CD4-positive, CD25-positive, alpha-beta regulatory T cell (primary cell): ENCODE measurements at regions not wholly inside any gene's neighbourhood (a gene's known extent, or its start where the extent isn't known, plus 50 kb on each side); places are given as distances from the start of the nearest gene placed in this dataset.
"Not testable (repeated sequence)": the region's sequence is repeated elsewhere in the genome, so short reads cannot be mapped to it uniquely, and the experiment has no call there.

Experiments used
- ATAC-seq, 2 donors: fragments of 150-1000 bp; cut with Tn5 transposase; one replicate each; pipeline ENCODE4 v1.10.0; 2021; ENCODE audit warnings: low read depth in 2 of 2, moderate number of reproducible peaks in 2 of 2, moderate library complexity in 1 of 2
- DNase-seq, 3 donors: peaks; one replicate each; pipeline versions ENCODE4 v3.0.0 to v3.0.0-alpha.2; 2012 to 2022; ENCODE audit warnings: mixed read lengths in 1 of 3
- H3K27ac ChIP-seq: one replicate; pipeline ENCODE4 v1.7.0; 2013; ENCODE audit warnings: mild to moderate bottlenecking, low read length; ENCODE audit not compliant: insufficient read depth, poor library complexity, severe bottlenecking
- H3K27me3 ChIP-seq: one replicate; pipeline ENCODE4 v1.7.0; 2013; ENCODE audit warnings: low read length; ENCODE audit not compliant: control insufficient read depth, insufficient read depth
- H3K36me3 ChIP-seq: one replicate; pipeline ENCODE4 v1.7.0; 2013; ENCODE audit warnings: mild to moderate bottlenecking, low read length, moderate library complexity; ENCODE audit not compliant: control insufficient read depth, insufficient read depth
- H3K4me1 ChIP-seq: 2 replicates; pipeline ENCODE4 v1.7.0; 2013; ENCODE audit warnings: mild to moderate bottlenecking, low read length; ENCODE audit not compliant: insufficient read depth, control insufficient read depth, poor library complexity, severe bottlenecking
- H3K4me3 ChIP-seq: one replicate; pipeline ENCODE4 v1.7.0; 2013; ENCODE audit warnings: low read depth, mild to moderate bottlenecking, low read length, moderate library complexity
- H3K9me3 ChIP-seq, 2 experiments: 1 replicate in 1 of 2; 2 replicates in 1 of 2; pipeline ENCODE4 v1.7.0; 2013; ENCODE audit warnings: low read length in 2 of 2, mild to moderate bottlenecking in 1 of 2, moderate library complexity in 1 of 2; ENCODE audit not compliant: control insufficient read depth in 2 of 2
- H3K27ac Mint-ChIP-seq, 3 donors: one replicate each; pipeline ENCODE4 v1.8.0; 2020 to 2022; ENCODE audit warnings: mild to moderate bottlenecking in 3 of 3, mixed read lengths in 3 of 3, moderate library complexity in 2 of 3
- H3K27me3 Mint-ChIP-seq: one replicate; pipeline ENCODE4 v1.8.0; 2022; ENCODE audit warnings: mild to moderate bottlenecking, mixed read lengths
- H3K36me3 Mint-ChIP-seq: one replicate; pipeline ENCODE4 v1.8.0; 2020; ENCODE audit warnings: mixed read lengths
- H3K4me1 Mint-ChIP-seq, 4 donors: one replicate each; pipeline ENCODE4 v1.8.0; 2020 to 2022; ENCODE audit warnings: mixed read lengths in 4 of 4, mild to moderate bottlenecking in 1 of 4
- H3K4me3 Mint-ChIP-seq, 4 donors: one replicate each; pipeline ENCODE4 v1.8.0; 2020 to 2022; ENCODE audit warnings: mild to moderate bottlenecking in 4 of 4, mixed read lengths in 4 of 4, moderate library complexity in 3 of 4
- H3K9me3 Mint-ChIP-seq, 7 donors: one replicate each; pipeline ENCODE4 v1.8.0; 2020 to 2022; ENCODE audit warnings: mixed read lengths in 7 of 7, mild to moderate bottlenecking in 3 of 7, moderate library complexity in 2 of 7

- no peaks in the 10 kb centered on the region for H3K4me1 ChIP-seq
- peaks cover 8% of the 10 kb centered on the region for H3K27me3 Mint-ChIP-seq
- H3K4me1 Mint-ChIP-seq = no peaks in the 10 kb centered on the region
- no peaks in the 10 kb centered on the region for H3K36me3 ChIP-seq
- no peak for DNase-seq
- no peaks in the 10 kb centered on the region for H3K36me3 Mint-ChIP-seq
- H3K4me3 Mint-ChIP-seq = no peak overlapping the region
- no peak for ATAC-seq
- no peak overlapping the region for H3K27ac ChIP-seq
- peaks cover 2% of the 10 kb centered on the region for H3K27me3 ChIP-seq
- H3K9me3 Mint-ChIP-seq = peaks cover 0 to 20% (median 11%) of the 10 kb centered on the region in 7 donors
- H3K4me3 ChIP-seq = no peak overlapping the region
- H3K27ac Mint-ChIP-seq = peak overlapping the region in 1 of 3 donors; percentile 60
- H3K9me3 ChIP-seq = peaks cover 11 to 12% of the 10 kb centered on the region in 2 experiments
These were observed 175.8 kb downstream of the TLE3 start for GRCh38 chr15:69921626-69922619.

- ATAC-seq (no peak), DNase-seq (no peak)
- Mint-ChIP-seq H3K4me1 (no peaks in the 10 kb centered on the region), H3K36me3 (no peaks in the 10 kb centered on the region), H3K27me3 (peaks cover 9% of the 10 kb centered on the region), H3K27ac (no peak overlapping the region), H3K9me3 (peaks cover 0 to 20% (median 11%) of the 10 kb centered on the region in 7 donors), H3K4me3 (no peak overlapping the region)
- Histone ChIP-seq H3K4me1 (no peaks in the 10 kb centered on the region), H3K27me3 (peaks cover 2% of the 10 kb centered on the region), H3K27ac (no peak overlapping the region), H3K36me3 (no peaks in the 10 kb centered on the region), H3K9me3 (peaks cover 11 to 12% of the 10 kb centered on the region in 2 experiments), H3K4me3 (no peak overlapping the region)
These were observed 173.2 kb downstream of the TLE3 start for GRCh38 chr15:69924531-69924930.

GRCh38 chr15:69926006-69926405, 171.7 kb downstream of the TLE3 start:
- Mint-ChIP-seq H3K4me1 (no peaks in the 10 kb centered on the region), H3K27ac (no peak overlapping the region), H3K36me3 (no peaks in the 10 kb centered on the region), H3K27me3 (peaks cover 10% of the 10 kb centered on the region), H3K9me3 (peaks cover 0 to 20% (median 13%) of the 10 kb centered on the region in 7 donors), H3K4me3 (no peak overlapping the region)
- ATAC-seq (no peak), DNase-seq (no peak)
- H3K4me1 ChIP-seq = no peaks in the 10 kb centered on the region
- H3K9me3 ChIP-seq = peaks cover 11 to 12% of the 10 kb centered on the region in 2 experiments
- H3K27me3 ChIP-seq = peaks cover 2% of the 10 kb centered on the region
- no peak overlapping the region for H3K27ac ChIP-seq
- H3K36me3 ChIP-seq = no peaks in the 10 kb centered on the region
- H3K4me3 ChIP-seq = no peak overlapping the region

- peaks cover 11 to 12% of the 10 kb centered on the region in 2 experiments for H3K9me3 ChIP-seq
- ATAC-seq (no peak), DNase-seq (no peak)
- H3K4me1 ChIP-seq = no peaks in the 10 kb centered on the region
- peaks cover 0 to 20% (median 13%) of the 10 kb centered on the region in 7 donors for H3K9me3 Mint-ChIP-seq
- no peaks in the 10 kb centered on the region for H3K36me3 ChIP-seq
- peaks cover 2% of the 10 kb centered on the region for H3K27me3 ChIP-seq
- H3K4me3 ChIP-seq = no peak overlapping the region
- H3K27ac Mint-ChIP-seq = no peak overlapping the region
- H3K27ac ChIP-seq = no peak overlapping the region
- no peaks in the 10 kb centered on the region for H3K4me1 Mint-ChIP-seq
- H3K36me3 Mint-ChIP-seq = no peaks in the 10 kb centered on the region
- peaks cover 10% of the 10 kb centered on the region for H3K27me3 Mint-ChIP-seq
- no peak overlapping the region for H3K4me3 Mint-ChIP-seq
These were observed 171.0 kb downstream of the TLE3 start for GRCh38 chr15:69926721-69927120.

DNA sequence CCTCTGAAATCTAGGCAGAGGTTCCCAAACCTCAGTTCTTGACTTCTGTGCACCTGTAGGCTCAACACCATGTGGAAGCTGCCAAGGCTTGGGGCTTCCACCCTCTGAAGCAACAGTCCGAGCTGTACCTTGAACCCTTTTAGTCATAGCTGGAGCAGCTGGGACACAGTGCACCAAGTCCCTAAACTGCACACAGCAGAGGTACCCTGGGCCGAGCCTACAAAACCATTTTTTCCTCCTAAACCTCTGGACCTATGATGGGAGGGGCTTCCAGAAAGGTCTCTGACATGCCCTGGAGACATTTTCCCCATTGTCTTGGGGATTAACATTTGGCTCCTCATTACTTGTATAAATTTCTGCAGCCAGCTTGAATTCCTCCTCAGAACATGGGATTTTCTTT, 168.8 kb downstream of the TLE3 start:
- peaks cover 0 to 15% (median 12%) of the 10 kb centered on the region in 7 donors for H3K9me3 Mint-ChIP-seq
- not testable (repeated sequence) for H3K36me3 Mint-ChIP-seq, ATAC-seq, H3K4me1 Mint-ChIP-seq, H3K27ac ChIP-seq, H3K4me1 ChIP-seq, H3K4me3 Mint-ChIP-seq, H3K36me3 ChIP-seq, H3K27me3 ChIP-seq, DNase-seq, H3K27ac Mint-ChIP-seq, H3K4me3 ChIP-seq
- peaks cover 21% of the 10 kb centered on the region for H3K27me3 Mint-ChIP-seq
- peaks cover 11 to 12% of the 10 kb centered on the region in 2 experiments for H3K9me3 ChIP-seq

- H3K36me3 Mint-ChIP-seq = no peaks in the 10 kb centered on the region
- Histone ChIP-seq H3K36me3 (no peaks in the 10 kb centered on the region), H3K27me3 (peaks cover 5% of the 10 kb centered on the region), H3K4me3 (no peak overlapping the region), H3K9me3 (peaks cover 3 to 4% of the 10 kb centered on the region in 2 experiments), H3K4me1 (no peaks in the 10 kb centered on the region), H3K27ac (no peak overlapping the region)
- no peak overlapping the region for H3K4me3 Mint-ChIP-seq
- DNase-seq (no peak), ATAC-seq (no peak)
- H3K4me1 Mint-ChIP-seq = no peaks in the 10 kb centered on the region
- peaks cover 0 to 11% (median 3%) of the 10 kb centered on the region in 7 donors for H3K9me3 Mint-ChIP-seq
- no peak overlapping the region for H3K27ac Mint-ChIP-seq
- peaks cover 21% of the 10 kb centered on the region for H3K27me3 Mint-ChIP-seq
These were observed 167.6 kb downstream of the TLE3 start for GRCh38 chr15:69929905-69930630.

DNA sequence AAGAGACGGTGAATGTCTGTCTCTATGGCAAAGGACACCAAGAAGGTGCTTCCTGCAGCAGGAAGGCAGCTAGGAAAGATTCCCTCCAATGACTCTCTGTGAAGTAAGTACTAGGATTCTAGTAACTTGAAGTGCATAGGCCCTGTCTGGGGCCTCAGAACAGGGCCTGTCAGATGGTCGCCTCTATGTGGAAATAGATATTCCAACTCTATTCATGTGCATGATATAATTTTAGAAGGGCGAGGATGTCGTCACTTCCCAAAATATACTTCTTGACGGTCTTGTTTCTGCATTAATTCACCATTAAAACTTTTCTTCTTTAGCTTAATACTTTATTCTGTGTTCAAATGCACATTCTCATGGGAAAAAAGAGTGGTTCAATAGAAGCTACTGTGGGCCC, 167.0 kb downstream of the TLE3 start:
- no peaks in the 10 kb centered on the region for H3K36me3 Mint-ChIP-seq
- H3K9me3 Mint-ChIP-seq = peaks cover 0 to 13% (median 1%) of the 10 kb centered on the region in 7 donors

More for the DNA sequence above, 167.0 kb downstream of the TLE3 start:
- Histone ChIP-seq H3K27me3 (peaks cover 7% of the 10 kb centered on the region), H3K36me3 (no peaks in the 10 kb centered on the region), H3K4me3 (no peak overlapping the region), H3K9me3 (no peaks in the 10 kb centered on the region), H3K27ac (no peak overlapping the region), H3K4me1 (no peaks in the 10 kb centered on the region)
- H3K4me1 Mint-ChIP-seq = no peaks in the 10 kb centered on the region
- peaks cover 27% of the 10 kb centered on the region for H3K27me3 Mint-ChIP-seq
- ATAC-seq (no peak), DNase-seq (no peak)
- H3K27ac Mint-ChIP-seq = no peak overlapping the region
- H3K4me3 Mint-ChIP-seq = no peak overlapping the region
